Lower leg skin (tissue), 4 donors: ENCODE measurements at regions not wholly inside any gene's neighbourhood (a gene's known extent, or its start where the extent isn't known, plus 50 kb on each side); places are given as distances from the start of the nearest gene placed in this dataset.

Experiments used
- DNase-seq, 2 donors: peaks; one replicate each; pipeline ENCODE4 v3.0.0-alpha.2; 2019; ENCODE audit warnings: low spot score in 2 of 2
- H3K4me3 ChIP-seq: fragments of 200-600 bp; sonication (generic); 2 replicates; pipeline ENCODE4 v1.5.1; 2017; ENCODE audit warnings: mild to moderate bottlenecking, low read depth; ENCODE audit not compliant: poor library complexity, severe bottlenecking
- CTCF ChIP-seq, 3 donors: fragments of 450-650 bp; IDR thresholded peaks; one replicate each; pipeline ENCODE4 v1.5.1; 2016; ENCODE audit warnings: antibody characterized with exemption in 3 of 3, mild to moderate bottlenecking in 3 of 3, moderate library complexity in 2 of 3
- POLR2A ChIP-seq, 2 donors: fragments of 450-650 bp; IDR thresholded peaks; one replicate each; pipeline ENCODE4 v1.6.1; 2016 to 2017; ENCODE audit warnings: antibody characterized with exemption in 2 of 2, mild to moderate bottlenecking in 1 of 2, moderate library complexity in 1 of 2
- WGBS, 2 donors: methylation state at CpG; one replicate each; pipeline ENCODE4 v1.1.5; 2018; 5-methylcytosine and 5-hydroxymethylcytosine counted together
- intact Hi-C: fragments of 100-400 bp; cut with DNase I; formaldehyde crosslinking; loops from one replicate; pipeline ENCODE4 v1.15.0; 2023; ENCODE audit warnings: low total_unique reads

- TF ChIP-seq POLR2A (IDR thresholded peaks at IDR 0.05) (no peak), CTCF (IDR thresholded peaks at IDR 0.05) (no peak)
- intact Hi-C loops, result no loop called here
- no peak overlapping the region for H3K4me3 ChIP-seq
- WGBS, 2 donors, result 92 to 95% methylated on average over 6 of the region's 6 CpGs
- no peak for DNase-seq
These were observed 64.8 kb upstream of the TBCA start for GRCh38 chr5:77840930-77841329.

GRCh38 chr5:77839691-77840090 lies 63.6 kb upstream of the TBCA start:
- no peak for DNase-seq
- H3K4me3 ChIP-seq, result no peak overlapping the region
- WGBS, 2 donors, result 91 to 93% methylated on average over 3 of the region's 3 CpGs
- TF ChIP-seq POLR2A (IDR thresholded peaks at IDR 0.05) (no peak), CTCF (IDR thresholded peaks at IDR 0.05) (no peak)
- intact Hi-C loops, result no loop called here

GRCh38 chr5:77832938-77833337 lies 56.8 kb upstream of the TBCA start:
- no peak for DNase-seq
- TF ChIP-seq CTCF (IDR thresholded peaks at IDR 0.05) (no peak), POLR2A (IDR thresholded peaks at IDR 0.05) (no peak)
- intact Hi-C loops, result no loop called here
- 58 to 60% methylated on average over 3 of the region's 3 CpGs for WGBS, 2 donors
- H3K4me3 ChIP-seq, result no peak overlapping the region

GRCh38 chr5:77832166-77832770 lies 56.1 kb upstream of the TBCA start:
- intact Hi-C loops, result no loop called here
- no peak for TF ChIP-seq CTCF (IDR thresholded peaks at IDR 0.05)
- no peak for TF ChIP-seq POLR2A (IDR thresholded peaks at IDR 0.05)
- no peak for DNase-seq
- 74 to 80% methylated on average over 5 of the region's 5 CpGs for WGBS, 2 donors
- no peak overlapping the region for H3K4me3 ChIP-seq

GRCh38 chr5:77828445-77828844 lies 52.3 kb upstream of the TBCA start:
- DNase-seq, result no peak
- intact Hi-C loops, result no loop called here
- 59 to 73% methylated on average over 3 of the region's 3 CpGs for WGBS, 2 donors
- H3K4me3 ChIP-seq, result no peak overlapping the region
- TF ChIP-seq CTCF (IDR thresholded peaks at IDR 0.05) (no peak), POLR2A (IDR thresholded peaks at IDR 0.05) (no peak)
